ENCODE measurements at regions not wholly inside any gene's neighbourhood (a gene's known extent, or its start where the extent isn't known, plus 50 kb on each side); places are given as distances from the start of the nearest gene placed in this dataset.

DNA sequence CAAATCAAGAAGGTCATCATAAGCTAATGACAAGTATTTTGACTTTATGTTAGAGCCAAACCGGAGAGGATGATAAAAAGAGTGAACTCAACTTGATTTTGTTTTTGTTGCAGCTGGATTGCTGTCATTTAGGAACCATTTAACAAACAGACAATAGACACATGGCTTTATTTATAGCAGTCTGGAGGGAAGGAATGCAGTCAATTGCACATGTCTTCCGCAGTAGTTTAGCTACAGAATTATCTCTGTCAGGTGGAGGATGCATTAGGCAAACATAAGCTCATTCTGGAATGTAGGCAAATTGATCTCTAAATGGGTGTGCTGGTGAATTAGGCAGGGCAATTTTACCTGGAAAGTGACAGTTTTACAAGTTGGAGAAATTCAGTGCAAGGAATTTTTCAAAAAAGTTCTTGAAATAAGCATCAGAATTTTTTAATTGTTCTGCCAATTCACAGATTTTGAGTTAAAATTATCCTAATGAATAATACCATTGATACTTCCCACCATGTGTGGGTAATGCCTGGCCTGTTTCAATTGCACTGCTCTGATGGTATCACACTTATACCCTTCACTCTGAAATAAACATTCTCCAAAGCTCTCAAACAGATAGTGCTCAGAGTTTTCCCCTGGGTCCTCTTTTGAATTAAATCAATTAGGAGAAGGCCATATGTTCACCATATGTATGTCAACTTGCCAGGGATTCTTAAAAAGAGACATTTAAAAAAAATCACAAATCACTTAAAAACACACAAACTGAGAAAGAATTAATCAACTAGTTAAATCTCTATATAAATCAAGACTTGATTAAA, 318.3 kb downstream of the NDFIP2 start:
- Histone ChIP-seq H4K20me1 (ENCODE audit: low read depth, low read length) (no peaks in the 10 kb centered on the region), H3F3A (ENCODE audit: insufficient read depth) (no peaks in the 10 kb centered on the region), H3K79me2 (ENCODE audit: insufficient read depth, low read length) (no peaks in the 10 kb centered on the region), H3K27ac (ENCODE audit: low read depth, low read length) (no peak overlapping the region), H3K9me2 (replicated peaks; ENCODE audit: insufficient read depth, low read length) (no peaks in the 10 kb centered on the region), H3K36me3 (ENCODE audit: low read length) (no peaks in the 10 kb centered on the region), H2AFZ (ENCODE audit: low read depth, low read length, severe bottlenecking) (no peak overlapping the region), H3K27me3 (ENCODE audit: low read length) (no peaks in the 10 kb centered on the region), H3K9ac (ENCODE audit: low read length) (no peak overlapping the region), H3K9me3 (ENCODE audit: insufficient read depth, low read length) (no peaks in the 10 kb centered on the region), H3K4me2 (ENCODE audit: low read depth, low read length, poor library complexity, severe bottlenecking) (no peak overlapping the region), H3K4me3 (ENCODE audit: insufficient read depth, low read length, poor library complexity, severe bottlenecking) (no peak overlapping the region)
- TF ChIP-seq EZH2phosphoT487 (conservative IDR thresholded peaks at IDR 0.05; ENCODE audit: low read length): no peak
- TF ChIP-seq, protein P1, sequence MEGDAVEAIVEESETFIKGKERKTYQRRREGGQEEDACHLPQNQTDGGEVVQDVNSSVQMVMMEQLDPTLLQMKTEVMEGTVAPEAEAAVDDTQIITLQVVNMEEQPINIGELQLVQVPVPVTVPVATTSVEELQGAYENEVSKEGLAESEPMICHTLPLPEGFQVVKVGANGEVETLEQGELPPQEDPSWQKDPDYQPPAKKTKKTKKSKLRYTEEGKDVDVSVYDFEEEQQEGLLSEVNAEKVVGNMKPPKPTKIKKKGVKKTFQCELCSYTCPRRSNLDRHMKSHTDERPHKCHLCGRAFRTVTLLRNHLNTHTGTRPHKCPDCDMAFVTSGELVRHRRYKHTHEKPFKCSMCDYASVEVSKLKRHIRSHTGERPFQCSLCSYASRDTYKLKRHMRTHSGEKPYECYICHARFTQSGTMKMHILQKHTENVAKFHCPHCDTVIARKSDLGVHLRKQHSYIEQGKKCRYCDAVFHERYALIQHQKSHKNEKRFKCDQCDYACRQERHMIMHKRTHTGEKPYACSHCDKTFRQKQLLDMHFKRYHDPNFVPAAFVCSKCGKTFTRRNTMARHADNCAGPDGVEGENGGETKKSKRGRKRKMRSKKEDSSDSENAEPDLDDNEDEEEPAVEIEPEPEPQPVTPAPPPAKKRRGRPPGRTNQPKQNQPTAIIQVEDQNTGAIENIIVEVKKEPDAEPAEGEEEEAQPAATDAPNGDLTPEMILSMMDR (IDR thresholded peaks at IDR 0.05; ENCODE audit: insufficient read depth, low read length, poor library complexity, severe bottlenecking): no peak

GRCh38 chr13:79796136-79796535, 315.2 kb downstream of the NDFIP2 start:
- Histone ChIP-seq H3K27me3 (ENCODE audit: low read length) (no peaks in the 10 kb centered on the region), H3K36me3 (ENCODE audit: low read length) (no peaks in the 10 kb centered on the region), H3K4me3 (ENCODE audit: insufficient read depth, low read length, poor library complexity, severe bottlenecking) (no peak overlapping the region), H3K9ac (ENCODE audit: low read length) (no peak overlapping the region), H3K9me2 (replicated peaks; ENCODE audit: insufficient read depth, low read length) (no peaks in the 10 kb centered on the region), H2AFZ (ENCODE audit: low read depth, low read length, severe bottlenecking) (no peak overlapping the region), H4K20me1 (ENCODE audit: low read depth, low read length) (no peaks in the 10 kb centered on the region), H3K4me2 (ENCODE audit: low read depth, low read length, poor library complexity, severe bottlenecking) (no peak overlapping the region), H3K79me2 (ENCODE audit: insufficient read depth, low read length) (no peaks in the 10 kb centered on the region), H3K9me3 (ENCODE audit: insufficient read depth, low read length) (no peaks in the 10 kb centered on the region), H3F3A (ENCODE audit: insufficient read depth) (no peaks in the 10 kb centered on the region), H3K27ac (ENCODE audit: low read depth, low read length) (no peak overlapping the region)
- TF ChIP-seq EZH2phosphoT487 (conservative IDR thresholded peaks at IDR 0.05; ENCODE audit: low read length): no peak
- TF ChIP-seq, protein P1 (IDR thresholded peaks at IDR 0.05; ENCODE audit: insufficient read depth, low read length, poor library complexity, severe bottlenecking): no peak

DNA sequence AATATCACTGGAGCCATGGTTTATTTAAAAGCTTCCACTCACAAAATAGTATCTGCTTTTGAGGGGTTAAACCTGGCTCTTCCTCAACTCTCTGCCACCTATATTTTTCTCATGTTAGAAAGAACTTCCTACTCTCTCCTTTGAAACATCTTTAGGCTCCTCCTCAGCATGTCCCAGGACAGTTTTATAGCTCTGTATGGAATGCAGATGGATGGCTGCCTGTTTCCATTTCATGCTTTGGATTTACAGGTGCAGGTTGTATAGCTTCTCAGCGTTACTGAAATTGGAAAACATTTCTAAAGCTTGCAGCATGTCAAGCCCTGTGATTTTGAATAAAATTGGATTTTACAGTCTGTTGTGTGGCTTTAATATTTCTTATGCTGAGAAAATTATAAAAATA, 314.0 kb downstream of the NDFIP2 start:
- Histone ChIP-seq H2AFZ (ENCODE audit: low read depth, low read length, severe bottlenecking) (no peak overlapping the region), H3K27ac (ENCODE audit: low read depth, low read length) (no peak overlapping the region), H3K79me2 (ENCODE audit: insufficient read depth, low read length) (no peaks in the 10 kb centered on the region), H3K36me3 (ENCODE audit: low read length) (no peaks in the 10 kb centered on the region), H3K4me3 (ENCODE audit: insufficient read depth, low read length, poor library complexity, severe bottlenecking) (no peak overlapping the region), H3K4me2 (ENCODE audit: low read depth, low read length, poor library complexity, severe bottlenecking) (no peak overlapping the region), H3F3A (ENCODE audit: insufficient read depth) (no peaks in the 10 kb centered on the region), H3K9me2 (replicated peaks; ENCODE audit: insufficient read depth, low read length) (no peaks in the 10 kb centered on the region), H4K20me1 (ENCODE audit: low read depth, low read length) (no peaks in the 10 kb centered on the region), H3K9ac (ENCODE audit: low read length) (no peak overlapping the region), H3K27me3 (ENCODE audit: low read length) (no peaks in the 10 kb centered on the region), H3K9me3 (ENCODE audit: insufficient read depth, low read length) (0 out of 2 replicates have a peak, but pooled peaks cover 5% of the 10 kb centered on the region)
- TF ChIP-seq, protein P1 (IDR thresholded peaks at IDR 0.05; ENCODE audit: insufficient read depth, low read length, poor library complexity, severe bottlenecking): no peak
- no peak for TF ChIP-seq EZH2phosphoT487 (conservative IDR thresholded peaks at IDR 0.05; ENCODE audit: low read length)

Measured in SU-DHL-6 (cell line).